CD4-positive, alpha-beta T cell treated with Interleukin-17A for 4 hours (primary cell): ENCODE measurements at regions not wholly inside any gene's neighbourhood (a gene's known extent, or its start where the extent isn't known, plus 50 kb on each side); places are given as distances from the start of the nearest gene placed in this dataset.

ENCODE experiments used
- DNase-seq: peaks from one replicate; pipeline ENCODE4 v3.0.0-alpha.2; 2020; ENCODE audit warnings: mixed read lengths

DNA sequence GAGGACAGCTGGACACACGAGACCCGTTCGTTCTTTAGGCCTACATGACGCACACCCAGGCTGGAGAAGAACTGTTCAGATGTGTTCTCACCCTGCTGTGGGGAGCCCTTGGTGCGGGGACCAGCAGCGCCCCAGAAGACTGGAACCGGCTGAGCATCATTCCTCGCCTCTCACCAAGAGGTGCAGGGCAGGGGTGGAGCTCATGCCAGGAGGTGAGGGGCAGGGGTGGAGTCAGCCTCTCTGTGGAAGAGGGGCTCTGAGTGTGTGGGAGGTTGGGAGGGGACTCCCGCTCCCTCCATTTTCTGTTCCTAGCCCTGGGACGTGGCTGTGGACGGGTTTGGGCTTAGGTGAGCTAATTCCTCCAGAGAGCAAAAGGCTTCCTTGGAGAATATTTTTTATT is 66.0 kb upstream of the SHH start:
- DNase-seq, result no peak

DNA sequence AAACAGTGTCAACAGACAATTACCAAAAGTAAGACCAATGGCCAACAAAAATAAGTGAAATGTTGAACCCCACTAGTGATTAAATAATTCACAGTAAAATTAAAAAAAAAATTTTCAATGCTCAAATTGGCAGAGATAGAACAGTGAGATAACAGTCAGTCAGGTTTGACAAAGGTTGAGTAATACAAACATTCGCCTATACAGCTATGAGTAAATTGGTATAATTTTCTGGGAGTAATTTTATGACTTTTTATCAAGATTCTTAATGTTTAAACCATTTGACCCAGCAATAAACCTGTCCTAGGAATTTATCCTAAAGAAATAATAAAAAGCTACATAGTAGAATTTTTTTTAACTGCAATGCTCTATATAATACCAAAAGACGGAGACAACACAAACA is 64.9 kb upstream of the SHH start:
- no peak for DNase-seq

DNA sequence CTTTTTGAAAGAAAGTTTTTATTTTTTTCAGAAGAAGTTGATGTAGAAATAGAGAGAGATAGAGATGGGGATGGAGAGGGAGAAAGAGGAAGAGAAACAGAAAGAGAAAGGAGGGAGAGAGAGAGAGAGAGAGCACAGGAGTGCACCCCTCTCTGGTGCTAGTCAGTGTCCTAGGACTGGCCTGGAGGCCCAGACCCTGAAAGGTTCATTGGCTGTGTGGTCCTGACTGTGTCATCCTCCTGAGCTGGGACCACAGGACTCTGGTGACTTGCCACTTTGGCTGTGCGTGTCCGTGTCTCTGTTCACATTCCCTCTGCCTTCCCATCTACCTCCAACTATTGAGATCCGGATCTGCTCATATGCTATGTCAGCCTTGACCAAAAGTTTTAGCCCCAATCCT is 62.1 kb upstream of the SHH start:
- DNase-seq, result no peak

GRCh38 chr7:155874010-155874409 is 61.7 kb upstream of the SHH start:
- no peak for DNase-seq

DNA sequence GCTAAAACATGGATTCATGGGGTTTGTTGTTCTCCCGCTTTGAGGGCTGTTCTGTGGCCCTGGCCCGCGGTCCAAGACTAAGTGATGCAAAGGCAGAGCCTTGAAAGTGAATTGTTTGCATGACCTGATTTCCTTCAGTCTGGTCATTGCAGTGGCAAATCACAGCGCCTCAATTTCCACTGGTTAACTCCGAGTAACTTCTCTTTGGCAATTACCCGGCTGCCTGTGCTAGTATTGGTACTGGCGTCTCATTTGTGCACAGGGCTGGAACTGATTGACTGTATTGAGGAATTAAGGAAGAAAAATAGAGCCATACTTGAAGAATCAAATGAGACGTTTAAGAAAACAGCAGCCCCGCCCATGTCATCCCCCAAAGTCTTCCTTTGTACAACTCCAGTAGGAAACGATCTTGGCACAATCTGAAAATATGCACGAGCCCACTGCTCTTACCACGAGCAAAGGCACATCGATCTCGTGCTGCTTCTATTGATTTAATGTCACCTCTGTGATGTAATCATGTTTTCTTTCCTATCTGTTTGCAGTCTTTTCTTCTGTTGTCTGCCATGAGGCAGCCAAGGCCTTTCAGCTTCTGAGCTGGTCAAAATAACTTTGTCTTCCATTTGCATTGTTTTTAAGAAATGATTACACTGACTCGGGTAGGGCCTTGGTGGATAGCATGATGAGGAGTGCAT is 60.6 kb upstream of the SHH start:
- DNase-seq, result no peak

- no peak for DNase-seq
Measured at GRCh38 chr7:155871211-155871610, 58.9 kb upstream of the SHH start.

- no peak for DNase-seq
Measured at GRCh38 chr7:155870334-155871180, 58.3 kb upstream of the SHH start.

DNA sequence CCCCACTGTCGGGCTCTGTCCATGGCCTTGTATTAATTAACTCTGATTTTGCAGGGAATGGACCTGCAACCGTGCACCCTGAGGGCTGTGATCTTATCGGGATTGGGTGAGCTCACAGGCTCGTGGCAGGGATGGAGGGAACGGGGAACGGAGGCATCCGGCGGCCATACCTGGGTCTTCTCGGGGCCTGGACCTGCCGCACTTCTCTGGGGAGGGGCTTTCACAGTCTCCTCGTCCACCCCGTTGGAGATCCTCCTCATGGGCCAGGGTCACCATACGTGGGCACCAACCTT is 57.5 kb upstream of the SHH start:
- no peak for DNase-seq

DNA sequence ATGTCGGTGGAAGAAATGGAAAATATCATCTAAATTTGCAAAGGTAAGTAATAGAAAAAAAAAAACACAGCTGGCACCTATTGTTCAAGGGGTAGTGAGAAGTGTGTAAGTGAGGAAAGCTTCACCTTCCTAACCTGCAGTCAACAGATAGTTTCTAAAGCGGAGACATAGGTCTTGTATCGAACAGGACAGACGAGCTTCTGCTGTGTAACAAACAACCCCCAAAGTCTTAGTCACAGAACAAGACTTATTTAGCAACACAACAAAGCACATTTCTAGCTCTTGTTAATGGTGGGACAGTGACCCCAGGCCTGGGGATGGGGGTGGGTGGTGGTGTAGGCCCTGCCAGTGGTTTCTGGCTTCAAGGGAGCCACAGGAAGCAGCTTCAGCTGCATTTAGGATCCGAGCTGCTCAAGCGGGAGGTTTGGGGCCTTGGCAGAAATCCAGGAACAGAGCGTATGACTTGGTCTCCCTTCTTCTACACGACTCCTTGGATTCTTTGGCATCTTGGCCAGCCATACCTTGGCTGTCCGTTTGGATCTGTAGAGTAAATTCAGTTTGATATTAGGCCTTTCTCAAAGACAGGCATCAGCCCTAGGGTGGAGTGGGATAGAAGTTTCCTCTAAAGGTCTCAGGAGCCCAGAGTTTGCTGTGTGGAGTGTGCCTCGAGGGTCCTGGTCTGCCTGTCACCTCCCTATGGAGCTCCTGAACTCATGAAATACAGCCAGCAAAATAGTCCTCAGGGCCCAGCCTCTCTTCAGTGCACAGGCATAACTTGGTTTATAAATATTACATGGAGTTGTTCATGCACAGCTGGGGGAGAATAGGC is 56.9 kb upstream of the SHH start:
- no peak for DNase-seq

- DNase-seq, result no peak
Measured at GRCh38 chr7:155867734-155868400, 55.6 kb upstream of the SHH start.

DNA sequence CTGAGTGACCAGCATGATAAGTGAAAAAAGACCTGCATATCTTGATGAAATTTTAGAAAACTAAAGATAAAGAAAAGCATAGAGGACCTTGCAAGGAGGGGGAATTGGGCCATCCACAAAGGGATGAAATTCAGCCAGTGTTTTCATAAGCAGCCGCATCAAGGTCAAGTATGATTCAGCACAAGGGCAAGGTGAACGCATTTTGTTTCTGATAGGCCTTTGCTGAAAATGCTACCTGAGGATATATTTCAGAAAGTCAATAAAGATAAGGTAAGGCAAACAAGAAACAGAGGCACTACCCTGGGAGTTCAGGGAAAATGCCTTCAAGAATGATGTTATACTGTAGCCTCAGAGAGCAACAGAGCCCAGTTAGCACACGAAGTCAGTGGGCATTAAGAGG is 55.0 kb upstream of the SHH start:
- no peak for DNase-seq

DNA sequence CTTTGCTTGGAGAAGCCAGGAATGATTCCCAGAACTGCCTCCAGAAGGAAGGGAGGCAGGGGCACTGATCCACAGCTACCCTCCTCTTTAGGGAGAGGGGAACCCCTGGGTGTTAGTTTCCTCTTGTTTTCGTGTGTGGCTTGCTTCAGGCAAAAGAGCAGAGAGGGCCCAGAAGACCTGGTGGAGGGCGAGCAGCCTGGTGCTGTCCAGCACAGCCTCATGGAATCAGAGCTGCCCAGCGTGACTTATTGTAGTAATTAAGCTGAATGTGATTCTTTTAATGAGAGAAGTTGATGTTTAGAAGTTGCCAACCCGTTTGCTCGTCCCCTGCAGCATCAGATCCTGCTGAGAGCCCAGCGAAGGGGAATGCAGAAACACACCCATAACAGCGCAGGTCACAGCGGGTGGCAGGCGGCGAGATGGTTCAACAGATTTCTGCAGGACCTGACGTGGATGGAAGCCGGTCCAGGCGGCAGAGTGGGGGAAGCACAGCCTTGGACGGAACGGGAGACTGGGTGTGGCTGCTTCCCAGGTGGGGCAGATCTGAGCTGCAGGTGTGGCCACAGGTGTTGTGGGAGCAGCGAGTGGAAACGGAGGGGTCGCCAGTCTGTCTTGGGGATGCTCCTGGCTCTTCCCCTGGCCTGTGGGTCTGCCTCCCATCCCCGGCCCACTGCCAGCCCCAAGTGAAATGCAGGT is 53.7 kb upstream of the SHH start:
- DNase-seq, result no peak

DNA sequence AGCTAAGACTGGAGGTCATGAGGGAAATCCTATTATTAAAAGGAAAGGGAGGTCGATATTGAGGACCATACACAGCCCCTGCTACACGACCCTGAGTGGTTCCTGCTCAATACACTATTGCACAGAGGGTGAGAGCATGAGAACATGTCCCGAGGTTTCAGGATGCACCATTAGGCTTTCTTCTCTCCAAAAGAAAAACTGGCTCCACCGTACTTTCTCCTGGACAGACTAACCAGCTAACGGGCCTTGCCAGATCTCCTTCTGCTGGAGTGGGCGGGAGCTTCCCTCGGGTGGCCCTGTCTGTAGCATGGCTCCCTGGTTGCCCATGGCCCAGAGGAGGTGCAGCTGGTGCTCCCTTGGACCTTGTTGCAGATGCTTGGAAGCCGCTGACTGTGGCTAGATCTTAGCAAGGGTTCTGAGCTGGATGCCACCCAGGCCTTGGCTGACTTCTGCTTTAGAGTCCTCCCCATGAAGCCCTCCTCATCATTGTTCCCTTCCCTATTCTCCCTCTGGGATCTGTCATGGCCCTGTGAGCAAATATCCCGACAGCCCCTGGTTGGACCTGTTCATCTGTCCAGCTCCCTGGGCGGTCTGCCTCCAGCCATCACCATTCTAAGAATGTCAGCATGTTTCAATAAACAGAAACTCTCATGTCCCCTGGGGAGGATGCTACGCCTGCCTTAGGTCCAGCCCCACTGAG is 52.9 kb upstream of the SHH start:
- DNase-seq, result no peak

- DNase-seq, result no peak
Measured at GRCh38 chr7:155864271-155864985, 52.2 kb upstream of the SHH start.

- DNase-seq, result no peak
Measured at GRCh38 chr7:155863721-155864151, 51.5 kb upstream of the SHH start.

- DNase-seq, result no peak
Measured at GRCh38 chr7:155862123-155862892, 50.0 kb upstream of the SHH start.
